Thymus (tissue), 11 donors: ENCODE measurements at regions not wholly inside any gene's neighbourhood (a gene's known extent, or its start where the extent isn't known, plus 50 kb on each side); places are given as distances from the start of the nearest gene placed in this dataset.

Experiments
- DNase-seq, 9 donors: peaks; one replicate each; pipeline ENCODE4 v3.0.0-alpha.2; 2013; ENCODE audit warnings: low spot score in 9 of 9, low read depth in 6 of 9, missing footprints in 1 of 9
- H3K27ac ChIP-seq, 2 donors: one replicate each; pipeline ENCODE4 v1.5.1; 2013; ENCODE audit warnings: control low read depth in 1 of 2, low read depth in 1 of 2, low read length in 1 of 2, mild to moderate bottlenecking in 1 of 2, moderate library complexity in 1 of 2
- H3K27me3 ChIP-seq, 2 donors: one replicate each; pipeline ENCODE4 v1.5.1; 2013; ENCODE audit warnings: low read length in 1 of 2; ENCODE audit not compliant: control insufficient read depth in 2 of 2, insufficient read depth in 1 of 2
- H3K36me3 ChIP-seq, 2 donors: one replicate each; pipeline ENCODE4 v1.5.1; 2013; ENCODE audit warnings: low read length in 1 of 2, mild to moderate bottlenecking in 1 of 2, moderate library complexity in 1 of 2; ENCODE audit not compliant: control insufficient read depth in 2 of 2, insufficient read depth in 2 of 2
- H3K4me1 ChIP-seq, 2 donors: one replicate each; pipeline ENCODE4 v1.5.1; 2013; ENCODE audit warnings: low read length in 2 of 2; ENCODE audit not compliant: control insufficient read depth in 2 of 2, insufficient read depth in 2 of 2
- H3K4me3 ChIP-seq, 2 donors: one replicate each; pipeline ENCODE4 v1.5.1; 2013; ENCODE audit warnings: low read length in 2 of 2, control low read depth in 1 of 2, mild to moderate bottlenecking in 1 of 2
- H3K9me3 ChIP-seq, 2 donors: one replicate each; pipeline ENCODE4 v1.5.1; 2013; ENCODE audit warnings: low read length in 1 of 2, mild to moderate bottlenecking in 1 of 2; ENCODE audit not compliant: control insufficient read depth in 2 of 2, insufficient read depth in 1 of 2
- WGBS: extraction: QIAGEN DNeasy Blood & Tissue Kit; methylation state at CpG from one replicate; pipeline ENCODE4 v1.1.7; 2013; 5-methylcytosine and 5-hydroxymethylcytosine counted together
- donor health status: healthy.

DNA sequence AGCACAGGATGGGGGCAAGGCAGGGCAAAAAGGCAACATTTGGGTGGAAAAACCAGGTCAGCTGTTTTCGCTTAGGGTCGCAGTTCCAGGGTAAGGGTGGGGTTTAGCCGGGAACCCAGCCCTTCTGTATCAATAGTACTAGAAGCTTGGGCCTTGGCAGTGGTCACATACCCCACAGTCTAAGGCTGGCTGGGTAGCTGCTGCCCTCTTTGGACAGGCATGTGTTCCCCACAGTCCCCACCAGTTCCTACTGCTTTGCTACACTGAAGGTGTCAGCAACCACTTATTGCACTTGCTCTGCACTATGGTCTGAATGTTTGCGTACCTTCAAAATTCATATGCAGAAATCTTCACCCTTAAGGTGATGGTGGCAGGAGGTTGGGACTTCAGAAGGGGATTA, 349.8 kb downstream of the LTN1 start:
- over 99% methylated on average over 4 of the region's 4 CpGs for WGBS

GRCh38 chr21:28641731-28642130, 350.9 kb downstream of the LTN1 start:
- H3K36me3 ChIP-seq, result no peaks in the 10 kb centered on the region
- WGBS, result 93% methylated on average over 1 of the region's 1 CpG
- H3K27ac ChIP-seq, result no peak overlapping the region
- no peaks in the 10 kb centered on the region for H3K27me3 ChIP-seq
- DNase-seq, result no peak
- H3K9me3 ChIP-seq, result no peaks in the 10 kb centered on the region
- H3K4me1 ChIP-seq, result no peaks in the 10 kb centered on the region
- no peak overlapping the region for H3K4me3 ChIP-seq

More for the DNA sequence above, 349.8 kb downstream of the LTN1 start:
- no peaks in the 10 kb centered on the region for H3K36me3 ChIP-seq
- no peak overlapping the region for H3K27ac ChIP-seq
- no peaks in the 10 kb centered on the region for H3K9me3 ChIP-seq
- H3K4me3 ChIP-seq, result no peak overlapping the region
- no peaks in the 10 kb centered on the region for H3K27me3 ChIP-seq
- no peaks in the 10 kb centered on the region for H3K4me1 ChIP-seq
- no peak for DNase-seq

GRCh38 chr21:28640326-28640725, 352.4 kb downstream of the LTN1 start:
- DNase-seq, result no peak
- Histone ChIP-seq H3K27me3 (no peaks in the 10 kb centered on the region), H3K4me3 (no peak overlapping the region), H3K27ac (no peak overlapping the region), H3K36me3 (no peaks in the 10 kb centered on the region), H3K4me1 (no peaks in the 10 kb centered on the region), H3K9me3 (no peaks in the 10 kb centered on the region)
- WGBS, result 77% methylated on average over 5 of the region's 5 CpGs

DNA sequence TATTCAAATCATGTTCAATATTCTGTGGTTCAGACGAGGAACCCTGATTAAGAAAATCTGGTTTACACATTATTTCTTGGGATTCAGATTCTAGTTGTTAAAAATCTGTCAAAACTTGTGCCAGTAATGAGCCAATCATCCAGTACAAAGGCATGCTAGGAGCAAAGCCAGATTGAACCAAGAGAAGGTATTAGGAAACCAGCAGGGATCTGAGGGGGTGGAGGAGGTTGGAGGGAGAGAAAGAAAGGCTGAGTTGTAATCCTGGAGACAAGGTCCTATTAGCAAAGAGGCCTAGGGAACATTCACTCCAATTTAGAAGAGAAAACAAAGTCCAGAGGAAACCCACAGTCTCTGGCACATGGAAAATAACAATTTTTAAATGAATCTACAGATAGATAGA, 352.9 kb downstream of the LTN1 start:
- Histone ChIP-seq H3K27me3 (no peaks in the 10 kb centered on the region), H3K27ac (no peak overlapping the region), H3K4me3 (no peak overlapping the region), H3K36me3 (no peaks in the 10 kb centered on the region), H3K9me3 (no peaks in the 10 kb centered on the region), H3K4me1 (no peaks in the 10 kb centered on the region)
- 96% methylated on average over 1 of the region's 1 CpG for WGBS
- DNase-seq, result no peak

DNA sequence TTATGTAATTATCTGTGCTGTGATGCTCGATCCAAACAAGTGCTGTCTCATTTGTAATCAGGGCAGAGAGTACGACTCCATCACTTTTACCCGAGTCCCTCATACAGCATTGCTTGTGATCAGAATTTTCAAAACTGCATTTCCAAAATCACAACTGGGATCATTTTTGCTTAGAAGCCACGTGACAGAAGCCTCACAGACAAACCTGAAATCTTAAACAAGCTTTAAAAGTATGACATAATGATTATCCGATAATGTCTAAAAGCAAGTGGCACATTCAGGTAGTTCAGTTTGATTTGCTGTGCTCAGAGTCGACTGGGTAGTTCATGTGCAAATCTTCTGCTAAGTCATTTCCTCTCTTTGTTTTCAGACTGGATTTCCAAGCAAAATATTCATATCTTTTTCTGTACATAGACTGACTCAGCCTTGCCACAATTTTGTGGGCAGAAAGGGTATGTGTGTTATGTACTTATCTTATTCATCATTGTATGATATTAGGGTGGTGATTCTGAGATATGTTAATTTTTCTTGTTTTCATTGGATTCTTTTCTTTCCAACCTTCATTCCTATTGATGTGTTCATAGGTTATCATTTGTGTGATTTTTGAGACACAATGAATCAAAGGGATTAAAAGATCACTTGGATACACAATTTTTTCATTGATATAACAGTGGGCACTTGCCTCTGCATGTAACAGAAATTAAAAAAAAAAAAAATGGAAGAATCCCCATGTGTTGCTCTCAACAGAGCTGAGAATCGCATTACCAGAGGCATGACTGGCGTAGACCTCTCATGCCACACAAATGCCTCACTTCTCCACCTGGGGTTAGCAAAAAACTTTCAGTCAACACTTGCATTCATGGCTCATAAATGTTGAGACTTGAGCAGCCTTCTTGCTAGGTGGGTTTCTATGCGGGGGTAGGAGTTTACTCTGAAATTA, 355.7 kb downstream of the LTN1 start:
- Histone ChIP-seq H3K4me1 (no peaks in the 10 kb centered on the region), H3K27me3 (no peaks in the 10 kb centered on the region), H3K36me3 (no peaks in the 10 kb centered on the region), H3K9me3 (no peaks in the 10 kb centered on the region), H3K4me3 (no peak overlapping the region), H3K27ac (no peak overlapping the region)
- no peak for DNase-seq
- 60% methylated on average over 9 of the region's 9 CpGs for WGBS

DNA sequence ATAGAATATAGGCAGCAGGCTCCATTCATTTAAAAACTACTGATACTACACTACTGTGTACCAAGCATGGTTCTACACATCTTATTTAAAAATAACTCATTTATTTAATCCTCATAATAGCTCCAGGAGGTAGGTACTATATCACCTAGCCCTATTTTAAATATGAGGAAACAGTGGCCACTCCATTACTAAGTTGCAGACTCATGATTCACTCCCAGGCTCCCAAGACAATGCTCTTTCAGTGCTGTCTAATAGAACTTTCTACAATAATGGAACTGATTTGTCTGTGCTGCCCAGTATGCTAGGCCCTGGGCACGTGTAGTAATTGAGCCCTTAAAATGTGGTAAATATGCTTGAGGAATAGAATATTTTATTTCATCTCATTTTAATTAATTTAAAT, 357.1 kb downstream of the LTN1 start:
- H3K4me1 ChIP-seq, result no peaks in the 10 kb centered on the region
- H3K27ac ChIP-seq, result no peak overlapping the region
- H3K27me3 ChIP-seq, result no peaks in the 10 kb centered on the region
- 95% methylated on average over 1 of the region's 1 CpG for WGBS
- H3K36me3 ChIP-seq, result no peaks in the 10 kb centered on the region
- H3K4me3 ChIP-seq, result no peak overlapping the region
- H3K9me3 ChIP-seq, result no peaks in the 10 kb centered on the region
- no peak for DNase-seq

DNA sequence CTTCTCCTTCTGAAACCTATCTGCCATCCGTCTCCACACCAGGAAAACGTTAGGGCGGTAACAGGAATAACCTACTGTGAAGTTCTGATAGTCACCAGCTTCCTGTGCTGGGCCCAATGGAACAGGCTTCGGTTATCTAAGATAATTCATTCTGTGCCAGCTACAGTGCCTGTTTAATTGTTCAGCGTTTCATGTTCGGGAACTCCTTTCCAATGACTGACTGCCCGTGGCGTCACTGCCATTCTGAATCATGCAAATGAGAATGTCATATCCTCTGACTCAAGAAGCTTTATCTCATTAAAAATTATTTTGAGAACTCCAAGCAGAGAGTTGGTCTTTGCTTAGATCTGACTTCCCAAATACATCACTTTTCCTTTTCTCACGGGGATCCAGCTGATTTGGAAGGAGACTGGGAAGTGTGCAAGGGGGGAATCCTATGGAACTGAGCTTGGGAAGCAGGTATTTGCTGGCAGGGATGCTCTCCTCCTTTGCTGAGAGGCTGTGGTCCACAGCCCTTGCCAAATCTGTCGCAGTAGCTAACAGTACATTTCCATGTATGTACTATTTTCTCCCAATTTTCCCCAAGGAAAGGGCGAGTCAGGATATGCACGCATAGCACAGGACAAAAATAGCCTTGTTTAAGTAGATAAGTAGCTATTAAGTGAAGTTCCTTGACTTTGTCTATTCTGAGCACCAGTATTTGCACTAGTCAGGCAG, 358.7 kb downstream of the LTN1 start:
- 73% methylated on average over 12 of the region's 12 CpGs for WGBS

GRCh38 chr21:28632755-28633408, 359.8 kb downstream of the LTN1 start:
- H3K4me1 ChIP-seq, result no peaks in the 10 kb centered on the region
- H3K36me3 ChIP-seq, result no peaks in the 10 kb centered on the region
- 87% methylated on average over 3 of the region's 3 CpGs for WGBS
- H3K27ac ChIP-seq, result peak overlapping the region in 1 of 2 donors; percentile 46
- H3K9me3 ChIP-seq, result no peaks in the 10 kb centered on the region
- DNase-seq, result no peak
- no peak overlapping the region for H3K4me3 ChIP-seq
- no peaks in the 10 kb centered on the region for H3K27me3 ChIP-seq

More for the DNA sequence above, 358.7 kb downstream of the LTN1 start:
- H3K27me3 ChIP-seq, result no peaks in the 10 kb centered on the region
- H3K4me1 ChIP-seq, result no peaks in the 10 kb centered on the region
- H3K4me3 ChIP-seq, result no peak overlapping the region
- H3K36me3 ChIP-seq, result no peaks in the 10 kb centered on the region
- H3K27ac ChIP-seq, result no peak overlapping the region
- H3K9me3 ChIP-seq, result no peaks in the 10 kb centered on the region
- no peak for DNase-seq

DNA sequence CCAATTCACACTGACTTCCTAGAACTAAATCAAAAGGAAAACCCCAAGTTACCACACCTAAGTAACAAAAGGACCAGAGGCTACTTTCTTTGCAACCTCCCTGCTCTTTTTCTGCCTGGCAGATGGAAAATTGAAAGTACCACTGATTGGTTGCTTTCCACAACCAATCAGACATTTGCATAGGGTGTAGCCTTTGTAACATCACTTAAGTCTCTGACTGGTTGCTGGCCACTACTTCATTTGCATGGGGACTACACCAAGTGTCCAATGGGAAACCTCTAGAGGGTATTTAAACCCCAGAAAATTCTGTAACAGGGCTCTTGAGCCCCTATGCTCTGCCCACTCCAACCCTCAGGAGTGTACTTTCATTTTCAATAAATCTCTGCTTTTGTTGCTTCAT, 365.0 kb downstream of the LTN1 start:
- H3K36me3 ChIP-seq, result no peaks in the 10 kb centered on the region
- no peak for DNase-seq
- no peak overlapping the region for H3K4me3 ChIP-seq
- no peak overlapping the region for H3K27ac ChIP-seq
- no peaks in the 10 kb centered on the region for H3K4me1 ChIP-seq
- no peaks in the 10 kb centered on the region for H3K27me3 ChIP-seq
- no peaks in the 10 kb centered on the region for H3K9me3 ChIP-seq
